ENCODE measurements at regions not wholly inside any gene's neighbourhood (a gene's known extent, or its start where the extent isn't known, plus 50 kb on each side); places are given as distances from the start of the nearest gene placed in this dataset.
"Not testable (repeated sequence)": the region's sequence is repeated elsewhere in the genome, so short reads cannot be mapped to it uniquely, and the experiment has no call there.

GRCh38 chr3:29178809-29179793 is 101.8 kb upstream of the RBMS3 start:
- Histone ChIP-seq H3K4me1 (ENCODE audit: control insufficient read depth in 1 of 2, low read depth in 2 of 2) (no peaks in the 10 kb centered on the region), H3K4me3 (no peak overlapping the region), H3K9me3 (no peaks in the 10 kb centered on the region), H3K27me3 (replicated peaks; ENCODE audit: insufficient read depth) (no peaks in the 10 kb centered on the region), H3K27ac (no peak overlapping the region), H3K36me3 (no peaks in the 10 kb centered on the region)
- ATAC-seq (ENCODE audit: insufficient number of reproducible peaks, low FRiP score, low read depth) (no peak), DNase-seq (ENCODE audit: low spot score) (no peak)
- no peak for TF ChIP-seq CTCF (IDR thresholded peaks at IDR 0.05)

- H3K9me3 ChIP-seq = no peaks in the 10 kb centered on the region
- no peak for DNase-seq (ENCODE audit: low spot score)
- TF ChIP-seq CTCF (IDR thresholded peaks at IDR 0.05) = no peak
- ATAC-seq (ENCODE audit: insufficient number of reproducible peaks, low FRiP score, low read depth) = no peak
- no peaks in the 10 kb centered on the region for H3K27me3 ChIP-seq (replicated peaks; ENCODE audit: insufficient read depth)
- no peak overlapping the region for H3K27ac ChIP-seq
- H3K4me1 ChIP-seq (ENCODE audit: control insufficient read depth in 1 of 2, low read depth in 2 of 2) = no peaks in the 10 kb centered on the region
- H3K4me3 ChIP-seq = no peak overlapping the region
- H3K36me3 ChIP-seq = no peaks in the 10 kb centered on the region
These were observed 99.6 kb upstream of the RBMS3 start for GRCh38 chr3:29181149-29181780.

DNA sequence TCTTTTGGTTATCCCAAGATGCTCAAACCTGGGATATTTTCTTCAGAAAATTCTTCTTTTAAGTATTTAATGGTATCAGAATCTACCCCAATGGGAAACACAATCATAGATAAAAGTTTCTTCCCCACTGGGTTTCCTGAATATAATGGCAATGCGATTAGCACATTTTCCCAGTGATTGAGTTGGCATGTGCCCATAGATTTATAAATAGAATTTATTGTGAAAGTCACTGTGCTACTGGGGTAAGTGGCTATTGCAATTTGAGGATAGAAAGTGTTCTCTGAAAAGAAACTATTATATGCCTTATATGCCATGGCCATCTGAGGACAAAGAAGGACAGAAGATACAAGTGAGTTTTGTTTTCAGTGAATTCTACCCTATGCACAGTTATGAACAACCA is 99.0 kb upstream of the RBMS3 start:
- H3K27me3 ChIP-seq (replicated peaks; ENCODE audit: insufficient read depth) = no peaks in the 10 kb centered on the region
- no peak overlapping the region for H3K27ac ChIP-seq
- no peaks in the 10 kb centered on the region for H3K9me3 ChIP-seq
- H3K36me3 ChIP-seq = no peaks in the 10 kb centered on the region
- ATAC-seq (ENCODE audit: insufficient number of reproducible peaks, low FRiP score, low read depth) (no peak), DNase-seq (ENCODE audit: low spot score) (no peak)
- no peak for TF ChIP-seq CTCF (IDR thresholded peaks at IDR 0.05)
- no peak overlapping the region for H3K4me3 ChIP-seq
- H3K4me1 ChIP-seq (ENCODE audit: control insufficient read depth in 1 of 2, low read depth in 2 of 2) = peaks cover 0 to 2% of the 10 kb centered on the region in 2 donors

DNA sequence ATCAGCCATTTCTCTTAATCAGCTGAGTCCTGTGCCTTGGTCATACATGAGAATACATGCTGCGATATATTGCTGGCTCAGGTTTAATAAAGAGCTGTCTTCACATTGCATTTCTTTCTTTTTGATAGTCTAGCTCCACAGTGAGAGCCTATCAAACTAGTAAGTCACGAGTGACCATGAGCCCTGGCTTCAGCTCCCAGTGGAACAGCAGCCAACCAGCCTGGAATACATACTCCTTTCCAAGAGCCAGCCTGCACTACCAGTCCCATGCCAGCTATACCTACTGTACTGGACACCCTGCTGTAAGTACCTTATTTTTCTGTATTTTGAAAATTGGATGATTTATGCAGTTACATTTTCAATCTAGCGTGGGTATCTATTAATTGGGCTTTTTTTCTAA is 98.0 kb upstream of the RBMS3 start:
- H3K9me3 ChIP-seq; H3K36me3 ChIP-seq; ATAC-seq (ENCODE audit: insufficient number of reproducible peaks, low FRiP score, low read depth); H3K4me3 ChIP-seq; DNase-seq (ENCODE audit: low spot score); H3K27ac ChIP-seq; H3K4me1 ChIP-seq (ENCODE audit: control insufficient read depth in 1 of 2, low read depth in 2 of 2); H3K27me3 ChIP-seq (replicated peaks; ENCODE audit: insufficient read depth): not testable (repeated sequence)

GRCh38 chr3:29183346-29184087 is 97.4 kb upstream of the RBMS3 start:
- H3K4me1 ChIP-seq (ENCODE audit: control insufficient read depth in 1 of 2, low read depth in 2 of 2) = peaks cover 3 to 6% of the 10 kb centered on the region in 2 donors
- ATAC-seq (ENCODE audit: insufficient number of reproducible peaks, low FRiP score, low read depth) (no peak), DNase-seq (ENCODE audit: low spot score) (no peak)
- H3K36me3 ChIP-seq = no peaks in the 10 kb centered on the region
- no peak overlapping the region for H3K4me3 ChIP-seq
- H3K27me3 ChIP-seq (replicated peaks; ENCODE audit: insufficient read depth) = no peaks in the 10 kb centered on the region
- TF ChIP-seq CTCF (IDR thresholded peaks at IDR 0.05) = no peak
- H3K9me3 ChIP-seq = no peaks in the 10 kb centered on the region
- no peak overlapping the region for H3K27ac ChIP-seq
